SU-DHL-6 (cell line): ENCODE measurements at regions not wholly inside any gene's neighbourhood (a gene's known extent, or its start where the extent isn't known, plus 50 kb on each side); places are given as distances from the start of the nearest gene placed in this dataset.

Experiments
- H2AFZ ChIP-seq: fragments of 200-600 bp; sonication (generic); 2 replicates; pipeline ENCODE4 v1.6.1; 2014; ENCODE audit warnings: low read depth, mild to moderate bottlenecking, moderate library complexity, mixed read lengths, antibody characterized with exemption, low read length; ENCODE audit not compliant: severe bottlenecking
- H3F3A ChIP-seq: fragments of 200-600 bp; shearing (Covaris generic); 2 replicates; pipeline ENCODE4 v1.6.0; 2016; ENCODE audit warnings: antibody characterized with exemption, mild to moderate bottlenecking; ENCODE audit not compliant: insufficient read depth
- H3K27ac ChIP-seq: fragments of 200-600 bp; sonication (generic); 2 replicates; pipeline ENCODE4 v1.5.1; 2016; ENCODE audit warnings: low read depth, mild to moderate bottlenecking, low read length, moderate library complexity, mixed read lengths
- H3K27me3 ChIP-seq: fragments of 200-600 bp; sonication (generic), shearing (Covaris generic); 2 replicates; pipeline ENCODE4 v1.6.0; 2014; ENCODE audit warnings: mild to moderate bottlenecking, low read length
- H3K36me3 ChIP-seq: fragments of 200-600 bp; sonication (generic); 2 replicates; pipeline ENCODE4 v1.6.1; 2014; ENCODE audit warnings: mild to moderate bottlenecking, low read length, mixed read lengths
- H3K4me2 ChIP-seq: fragments of 300-600, 200-600 bp; shearing (Covaris generic), sonication (generic); 2 replicates; pipeline ENCODE4 v1.6.0; 2014; ENCODE audit warnings: low read length, low read depth, mild to moderate bottlenecking; ENCODE audit not compliant: poor library complexity, severe bottlenecking
- H3K4me3 ChIP-seq: fragments of 200-600 bp; sonication (generic); 2 replicates; pipeline ENCODE4 v1.5.1; 2014; ENCODE audit warnings: antibody characterized with exemption, low read length, mild to moderate bottlenecking, mixed read lengths; ENCODE audit not compliant: insufficient read depth, poor library complexity, severe bottlenecking
- H3K79me2 ChIP-seq: fragments of 200-600 bp; sonication (generic); 2 replicates; pipeline ENCODE4 v1.6.1; 2014; ENCODE audit warnings: mild to moderate bottlenecking, low read length, moderate library complexity; ENCODE audit not compliant: insufficient read depth
- H3K9ac ChIP-seq: fragments of 200-600 bp; sonication (generic); 2 replicates; pipeline ENCODE4 v1.7.0; 2014; ENCODE audit warnings: mild to moderate bottlenecking, low read length
- H3K9me2 ChIP-seq: fragments of 200-600 bp; sonication (generic); replicated peaks from 2 replicates; pipeline ENCODE4 v1.6.1; 2014; ENCODE audit warnings: low read length; ENCODE audit not compliant: insufficient read depth
- H3K9me3 ChIP-seq: fragments of 200-600 bp; sonication (generic); 2 replicates; pipeline ENCODE4 v1.6.1; 2014; ENCODE audit warnings: low read length, mixed read lengths; ENCODE audit not compliant: insufficient read depth
- H4K20me1 ChIP-seq: fragments of 200-600 bp; sonication (generic); 2 replicates; pipeline ENCODE4 v1.6.1; 2014; ENCODE audit warnings: low read depth, mild to moderate bottlenecking, antibody characterized with exemption, low read length, moderate library complexity, mixed read lengths
- EZH2phosphoT487 ChIP-seq: fragments of 200-600 bp; sonication (generic), shearing (Covaris generic); conservative IDR thresholded peaks from 2 replicates; pipeline ENCODE4 v1.6.1; 2018; ENCODE audit warnings: mild to moderate bottlenecking, antibody characterized with exemption, low read length, moderate library complexity, mixed read lengths
- TF ChIP-seq, protein P1 (sequence below): fragments of 200-600 bp; sonication (generic); IDR thresholded peaks from one replicate; pipeline ENCODE4 v1.5.1; 2017; ENCODE audit warnings: antibody characterized with exemption, mild to moderate bottlenecking, low read length, moderate library complexity; ENCODE audit not compliant: insufficient read depth, poor library complexity, severe bottlenecking

GRCh38 chr2:198283146-198283545 is 478.8 kb downstream of the PLCL1 start:
- Histone ChIP-seq H3K27ac (no peak overlapping the region), H2AFZ (no peak overlapping the region), H3K9me3 (no peaks in the 10 kb centered on the region)

GRCh38 chr2:198282061-198282460 is 477.7 kb downstream of the PLCL1 start:
- Histone ChIP-seq H3K27ac (no peak overlapping the region), H4K20me1 (no peaks in the 10 kb centered on the region), H3K27me3 (no peaks in the 10 kb centered on the region), H3K36me3 (no peaks in the 10 kb centered on the region), H3F3A (no peaks in the 10 kb centered on the region), H3K9ac (no peak overlapping the region), H3K79me2 (no peaks in the 10 kb centered on the region), H3K9me2 (no peaks in the 10 kb centered on the region), H2AFZ (no peak overlapping the region), H3K9me3 (no peaks in the 10 kb centered on the region), H3K4me3 (no peak overlapping the region), H3K4me2 (no peak overlapping the region)
- no peak for TF ChIP-seq EZH2phosphoT487
- TF ChIP-seq, protein P1, sequence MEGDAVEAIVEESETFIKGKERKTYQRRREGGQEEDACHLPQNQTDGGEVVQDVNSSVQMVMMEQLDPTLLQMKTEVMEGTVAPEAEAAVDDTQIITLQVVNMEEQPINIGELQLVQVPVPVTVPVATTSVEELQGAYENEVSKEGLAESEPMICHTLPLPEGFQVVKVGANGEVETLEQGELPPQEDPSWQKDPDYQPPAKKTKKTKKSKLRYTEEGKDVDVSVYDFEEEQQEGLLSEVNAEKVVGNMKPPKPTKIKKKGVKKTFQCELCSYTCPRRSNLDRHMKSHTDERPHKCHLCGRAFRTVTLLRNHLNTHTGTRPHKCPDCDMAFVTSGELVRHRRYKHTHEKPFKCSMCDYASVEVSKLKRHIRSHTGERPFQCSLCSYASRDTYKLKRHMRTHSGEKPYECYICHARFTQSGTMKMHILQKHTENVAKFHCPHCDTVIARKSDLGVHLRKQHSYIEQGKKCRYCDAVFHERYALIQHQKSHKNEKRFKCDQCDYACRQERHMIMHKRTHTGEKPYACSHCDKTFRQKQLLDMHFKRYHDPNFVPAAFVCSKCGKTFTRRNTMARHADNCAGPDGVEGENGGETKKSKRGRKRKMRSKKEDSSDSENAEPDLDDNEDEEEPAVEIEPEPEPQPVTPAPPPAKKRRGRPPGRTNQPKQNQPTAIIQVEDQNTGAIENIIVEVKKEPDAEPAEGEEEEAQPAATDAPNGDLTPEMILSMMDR, result no peak

More at GRCh38 chr2:198283146-198283545, 478.8 kb downstream of the PLCL1 start:
- Histone ChIP-seq H3K27me3 (no peaks in the 10 kb centered on the region), H3K4me3 (no peak overlapping the region), H4K20me1 (no peaks in the 10 kb centered on the region), H3F3A (no peaks in the 10 kb centered on the region), H3K79me2 (no peaks in the 10 kb centered on the region), H3K9me2 (no peaks in the 10 kb centered on the region), H3K9ac (no peak overlapping the region), H3K4me2 (no peak overlapping the region), H3K36me3 (no peaks in the 10 kb centered on the region)
- no peak for TF ChIP-seq EZH2phosphoT487
- TF ChIP-seq, protein P1, result no peak

DNA sequence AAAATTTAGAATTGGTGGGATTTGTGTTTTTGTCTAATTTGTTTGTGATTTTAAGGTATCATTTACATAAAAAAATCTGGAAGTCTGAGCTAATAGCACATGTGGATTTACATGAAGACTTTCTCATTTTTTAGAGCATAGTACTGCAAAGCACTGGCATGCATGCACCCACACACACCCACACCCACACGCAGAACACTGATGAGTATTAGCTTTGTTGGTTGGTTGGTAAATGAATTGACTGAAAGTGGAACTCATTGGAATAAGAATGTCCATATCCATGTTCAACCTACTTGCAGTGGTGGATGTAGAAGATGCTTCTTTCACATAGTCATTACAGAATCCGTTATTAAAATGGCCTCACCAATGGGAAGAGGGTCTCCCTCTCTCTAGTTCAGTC is 475.8 kb downstream of the PLCL1 start:
- Histone ChIP-seq H4K20me1 (no peaks in the 10 kb centered on the region), H3K9ac (no peak overlapping the region), H3K27ac (no peak overlapping the region), H3K9me3 (no peaks in the 10 kb centered on the region), H3K36me3 (no peaks in the 10 kb centered on the region), H3K4me2 (no peak overlapping the region), H3K9me2 (no peaks in the 10 kb centered on the region), H3K4me3 (no peak overlapping the region), H3K79me2 (no peaks in the 10 kb centered on the region), H2AFZ (no peak overlapping the region), H3F3A (no peaks in the 10 kb centered on the region), H3K27me3 (no peaks in the 10 kb centered on the region)
- TF ChIP-seq EZH2phosphoT487, result no peak
- TF ChIP-seq, protein P1, result no peak
